HG03135 (cell line): ENCODE measurements at regions not wholly inside any gene's neighbourhood (a gene's known extent, or its start where the extent isn't known, plus 50 kb on each side); places are given as distances from the start of the nearest gene placed in this dataset.
"Not testable (repeated sequence)": the region's sequence is repeated elsewhere in the genome, so short reads cannot be mapped to it uniquely, and the experiment has no call there.

ENCODE experiments used
- ATAC-seq: cut with Tn5 transposase; IDR thresholded peaks from one replicate; pipeline ENCODE4 v1.9.1; 2021; ENCODE audit warnings: mild to moderate bottlenecking, moderate library complexity; ENCODE audit not compliant: unreplicated experiment

DNA sequence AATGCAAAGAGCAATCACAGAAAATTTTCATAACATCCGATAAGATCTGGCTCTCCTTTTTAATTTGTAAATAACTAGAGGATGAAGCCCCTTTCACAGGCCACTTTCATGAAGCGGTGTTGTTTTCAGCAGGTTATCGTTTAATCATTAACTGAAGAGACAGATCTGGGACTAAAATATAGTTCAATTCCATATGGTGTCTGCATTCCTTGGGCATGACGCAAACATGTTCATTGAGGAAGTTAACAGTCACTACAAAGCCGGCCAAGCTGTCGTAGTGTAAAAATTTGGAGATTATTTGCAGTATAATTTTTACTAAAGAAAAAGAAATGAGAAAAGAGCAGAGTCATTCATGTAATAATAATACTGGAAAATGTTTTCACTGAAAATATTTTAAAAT, 565.2 kb upstream of the ADAMTS5 start:
- no peak for ATAC-seq

DNA sequence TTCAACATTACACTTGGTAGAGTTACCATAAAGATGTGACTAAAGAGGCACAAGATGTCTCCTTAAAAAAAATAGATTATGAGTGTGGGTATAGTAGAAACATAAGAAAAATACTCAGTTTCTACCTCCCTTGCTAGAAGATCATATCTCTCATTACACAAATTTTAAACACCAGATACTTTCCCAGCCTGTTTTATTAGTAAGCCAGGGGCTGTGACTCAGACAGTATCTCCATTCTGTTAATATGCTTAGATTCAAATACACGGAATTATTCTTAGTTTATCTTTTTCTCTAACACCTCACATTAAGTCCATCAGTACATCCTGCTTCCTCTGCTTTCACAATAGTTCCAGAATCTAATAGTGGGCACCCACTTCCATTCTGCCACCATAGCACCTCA, 561.8 kb upstream of the ADAMTS5 start:
- ATAC-seq: no peak

DNA sequence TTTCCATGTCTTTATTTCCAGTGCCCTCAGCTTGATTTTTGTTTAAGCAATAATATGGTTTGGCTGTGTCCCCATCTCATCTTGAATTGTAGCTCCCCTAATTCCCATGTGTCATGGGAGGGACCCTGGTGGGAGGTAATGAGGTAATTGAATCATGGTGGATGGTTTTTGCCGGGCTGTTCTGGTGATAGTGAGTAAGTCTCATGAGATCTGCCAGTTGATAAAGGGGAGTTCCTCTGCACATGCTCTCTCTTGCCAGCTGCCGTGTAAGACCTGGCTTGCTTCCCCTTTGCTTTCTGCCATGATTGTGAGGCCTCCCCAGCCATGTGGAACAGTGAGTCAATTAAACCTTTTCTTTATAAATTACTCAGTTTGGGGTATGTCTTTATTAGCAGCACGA, 559.6 kb upstream of the ADAMTS5 start:
- ATAC-seq: no peak

DNA sequence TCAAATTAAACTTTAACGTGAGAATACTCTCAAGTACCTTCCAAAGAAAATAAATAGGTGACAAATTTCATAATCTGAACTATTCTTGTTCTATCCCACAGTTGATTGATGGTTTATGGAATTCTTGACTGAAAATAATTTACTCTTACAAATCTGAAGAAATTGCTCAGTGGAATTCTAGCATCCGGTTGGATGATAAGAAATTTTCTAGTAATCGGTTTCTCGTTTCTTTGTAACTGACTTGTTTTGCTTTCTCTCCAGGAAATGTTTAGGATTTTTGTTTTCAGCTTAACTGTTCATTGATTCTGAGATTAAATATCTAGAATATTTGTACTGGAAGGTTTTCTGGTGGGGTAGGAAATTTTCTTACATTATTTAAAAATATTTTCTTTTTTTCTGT, 558.9 kb upstream of the ADAMTS5 start:
- no peak for ATAC-seq

DNA sequence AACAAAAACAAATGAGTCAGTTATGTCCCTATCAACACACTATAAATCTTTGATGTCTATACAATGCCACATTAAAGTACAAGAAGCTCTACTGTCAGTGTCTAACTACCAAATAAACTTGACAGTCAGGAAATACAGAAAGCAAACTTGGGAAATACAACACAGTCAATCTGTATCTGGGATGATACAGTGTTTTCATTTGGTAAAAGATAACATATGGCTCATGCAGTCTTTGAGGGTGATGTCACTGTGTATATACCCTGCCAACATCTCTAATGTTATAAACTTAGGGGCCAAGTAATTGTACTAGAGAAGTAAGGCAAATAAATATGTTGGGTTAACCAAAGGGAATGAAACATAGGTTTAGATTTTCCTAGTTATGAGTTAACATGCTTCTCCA, 552.5 kb upstream of the ADAMTS5 start:
- no peak for ATAC-seq

DNA sequence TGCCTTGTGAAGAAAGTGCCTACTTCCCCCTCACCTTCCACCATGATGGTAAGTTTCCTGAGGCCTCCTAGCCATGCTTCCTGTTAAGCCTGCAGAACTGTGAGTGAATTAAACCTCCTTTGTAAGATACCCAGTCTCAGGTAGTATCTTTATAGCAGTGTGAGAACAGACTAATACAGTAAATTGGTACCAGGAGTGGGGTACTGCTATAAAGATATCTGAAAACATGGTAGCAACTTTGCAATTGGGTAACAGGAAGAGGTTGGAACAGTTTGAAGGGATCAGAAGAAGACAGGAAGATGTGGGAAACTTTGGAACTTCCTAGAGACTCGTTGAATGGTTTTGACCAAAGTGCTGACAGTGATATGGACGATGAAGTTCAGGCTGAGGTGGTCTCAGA, 550.3 kb upstream of the ADAMTS5 start:
- not testable (repeated sequence) for ATAC-seq

DNA sequence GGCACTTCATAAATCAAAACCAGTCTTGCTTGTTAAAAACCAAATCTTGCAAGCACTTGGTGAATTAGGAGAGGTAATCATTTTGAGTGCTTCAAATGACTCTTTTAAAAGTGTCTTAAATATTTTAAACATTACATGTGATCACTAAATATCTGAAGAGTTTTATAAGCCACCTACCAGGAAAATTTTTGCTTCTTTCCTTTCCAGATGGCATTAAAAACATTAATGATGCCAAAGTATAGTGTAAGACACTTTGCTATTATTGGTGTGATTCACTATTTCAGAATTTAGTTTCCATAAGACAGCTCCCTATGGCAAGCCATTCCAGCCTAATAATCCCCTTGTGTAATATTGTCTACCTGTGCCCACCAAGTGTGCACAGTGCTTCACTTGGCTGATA, 548.8 kb upstream of the ADAMTS5 start:
- ATAC-seq: no peak

DNA sequence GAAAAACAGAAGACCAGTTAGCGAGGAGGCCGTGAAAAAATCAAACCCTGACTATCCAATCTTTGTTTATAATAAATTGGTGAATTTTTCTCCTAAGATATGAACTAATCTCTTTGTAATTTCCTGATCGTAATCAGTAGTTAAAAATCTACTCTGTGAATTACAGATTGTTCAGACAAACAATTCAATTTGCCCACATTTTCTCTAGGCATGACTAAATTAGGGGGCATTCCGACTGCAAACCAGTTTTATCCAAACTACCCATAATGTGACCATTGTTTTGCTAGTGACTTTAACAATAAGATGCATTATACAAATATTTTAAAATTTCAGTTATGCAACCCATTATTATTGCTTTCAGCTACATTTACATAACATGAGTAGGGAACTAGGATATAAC, 546.9 kb upstream of the ADAMTS5 start:
- ATAC-seq: no peak

DNA sequence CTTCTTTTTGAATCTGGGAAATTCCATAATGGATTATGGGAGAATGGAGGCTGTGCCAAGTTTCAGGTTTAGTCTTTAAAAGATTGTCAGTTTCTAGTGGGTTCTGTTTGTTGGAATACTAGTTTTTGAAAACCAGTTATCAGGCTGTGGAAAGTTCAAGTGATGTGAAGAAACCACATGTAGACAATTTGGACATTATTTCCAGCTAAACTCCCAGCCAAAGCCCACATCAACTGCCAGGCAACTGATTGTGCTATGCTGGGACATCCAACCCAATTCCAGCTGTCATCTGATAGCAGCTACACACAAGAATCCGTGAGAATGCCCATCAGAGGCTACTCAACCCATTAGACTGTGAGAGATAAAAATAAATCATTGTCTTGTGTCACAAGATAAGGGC, 546.1 kb upstream of the ADAMTS5 start:
- no peak for ATAC-seq

DNA sequence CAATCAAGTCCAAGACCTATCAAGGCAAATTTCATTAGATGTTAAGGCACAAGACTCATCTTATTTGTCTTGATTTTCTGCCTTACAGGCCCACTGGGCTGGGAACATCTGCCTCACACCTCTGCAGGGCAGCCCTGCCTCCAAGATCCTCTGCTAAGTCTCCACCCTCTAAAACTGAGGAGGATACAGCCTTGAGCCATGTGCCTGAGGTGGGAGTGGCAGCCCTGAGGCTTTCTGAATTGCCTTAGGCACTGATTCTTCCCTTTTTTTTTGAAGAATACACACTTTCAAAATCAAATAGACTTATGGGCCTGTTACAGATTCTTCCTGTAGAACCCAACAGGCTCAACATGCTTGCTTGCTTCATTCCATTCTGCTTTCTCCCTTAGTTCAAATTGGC, 544.3 kb upstream of the ADAMTS5 start:
- no peak for ATAC-seq

DNA sequence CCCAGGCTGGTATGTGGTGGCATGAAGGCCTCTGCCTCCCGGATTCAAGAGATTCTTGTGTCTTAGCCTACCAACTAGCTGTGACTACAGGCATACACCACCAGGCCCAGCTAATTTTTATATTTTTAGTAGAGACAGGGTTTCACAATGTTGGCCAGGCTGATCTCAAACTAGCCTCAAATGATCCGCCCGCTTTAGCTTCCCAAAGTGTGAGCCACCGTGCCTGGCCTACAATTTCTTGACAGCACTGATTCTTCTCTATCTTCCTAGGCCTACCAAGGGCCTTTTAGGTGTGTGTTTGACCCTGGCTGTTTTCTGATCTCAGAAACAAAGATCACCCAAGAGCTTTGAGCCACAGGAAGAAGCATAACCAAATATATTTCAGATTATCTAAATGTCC, 540.8 kb upstream of the ADAMTS5 start:
- ATAC-seq: no peak

DNA sequence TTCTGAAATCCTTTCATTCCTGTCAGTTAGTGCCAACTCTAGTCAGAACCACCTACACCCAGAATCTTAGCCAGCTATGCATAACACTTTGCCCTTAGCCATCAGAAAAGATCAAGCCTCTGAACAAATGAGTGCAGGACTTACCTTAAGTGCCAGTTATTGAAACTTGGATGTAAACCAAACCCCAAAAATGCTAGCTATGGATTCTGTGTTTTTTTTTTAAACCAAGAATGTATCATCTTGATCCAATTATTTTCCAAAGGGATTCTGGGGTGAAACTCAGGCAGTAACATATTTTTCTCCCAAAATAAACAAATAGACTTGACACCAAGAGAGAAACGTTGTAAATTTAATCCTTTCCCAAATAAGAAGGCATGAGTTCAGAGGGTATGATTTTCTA, 538.6 kb upstream of the ADAMTS5 start:
- no peak for ATAC-seq

DNA sequence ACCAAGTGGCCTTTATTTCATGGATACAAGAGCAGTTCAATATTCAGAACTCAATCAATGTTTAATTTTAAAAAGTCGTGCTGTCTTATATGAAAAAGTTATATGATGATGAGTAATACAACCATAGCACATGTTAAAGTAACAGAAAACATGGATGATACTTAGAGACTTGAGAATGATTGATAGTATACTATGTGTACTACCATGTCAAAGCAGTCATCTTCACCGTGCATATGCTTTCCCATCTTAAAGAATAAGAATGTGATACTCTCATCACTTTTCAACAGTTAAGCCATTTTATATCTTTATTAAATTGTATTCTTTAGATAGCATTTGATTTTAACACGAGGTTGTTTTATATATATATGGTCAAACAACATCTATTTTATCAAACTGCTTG, 535.9 kb upstream of the ADAMTS5 start:
- no peak for ATAC-seq

DNA sequence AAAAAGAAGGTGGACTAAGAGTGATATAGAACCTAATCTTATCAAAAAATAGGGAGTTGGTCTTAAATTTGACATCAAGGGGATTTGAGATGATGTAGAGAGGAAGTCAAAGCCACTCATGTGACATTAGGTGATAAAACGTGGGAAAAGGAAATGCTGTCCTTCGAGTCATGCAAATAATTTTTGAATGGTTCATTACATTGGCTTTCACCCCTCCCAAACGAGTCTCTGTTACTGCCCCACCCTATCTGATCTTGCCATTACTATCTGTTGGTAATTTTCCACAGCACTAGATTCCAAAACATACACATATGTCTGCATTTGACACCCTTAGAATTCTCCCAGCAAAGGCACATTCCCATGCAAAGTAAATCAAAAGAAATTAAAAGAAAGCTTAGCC, 531.1 kb upstream of the ADAMTS5 start:
- no peak for ATAC-seq

DNA sequence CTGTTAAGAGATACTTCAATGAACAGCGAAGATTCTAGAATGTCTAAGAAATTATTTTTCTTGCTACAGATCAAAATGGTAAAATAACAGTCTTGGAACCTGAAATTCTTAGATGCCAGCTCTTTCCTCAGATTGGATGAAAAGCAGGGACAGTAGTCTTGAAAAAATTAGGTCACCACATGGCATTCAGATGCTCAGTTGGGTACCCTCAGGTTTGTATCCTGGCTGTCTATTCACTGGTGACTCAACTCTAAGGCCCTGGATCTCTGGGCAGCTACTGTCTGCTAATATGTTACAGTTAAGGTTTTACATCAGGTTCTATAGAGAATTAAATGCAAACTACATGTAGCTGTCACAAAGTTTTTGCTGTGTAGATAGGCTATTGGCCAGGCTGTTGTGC, 528.9 kb upstream of the ADAMTS5 start:
- no peak for ATAC-seq

DNA sequence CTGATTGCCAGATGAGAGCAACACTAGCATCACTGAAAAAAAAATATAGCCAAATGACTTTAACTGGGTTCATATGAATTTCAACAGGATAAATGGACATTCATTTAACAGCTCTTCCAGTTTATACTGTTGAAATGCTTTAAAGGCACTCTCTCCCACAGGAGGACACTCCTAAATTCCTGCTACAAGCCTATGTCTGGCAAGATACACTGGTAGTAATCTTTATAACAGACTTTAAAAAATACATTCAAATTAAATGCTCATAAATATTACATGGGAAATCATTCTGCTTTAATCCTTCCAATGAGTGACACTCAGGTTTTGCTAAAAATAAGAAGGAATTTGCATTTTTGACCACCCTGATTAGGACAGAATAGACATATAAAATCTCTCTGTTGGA, 526.7 kb upstream of the ADAMTS5 start:
- no peak for ATAC-seq

DNA sequence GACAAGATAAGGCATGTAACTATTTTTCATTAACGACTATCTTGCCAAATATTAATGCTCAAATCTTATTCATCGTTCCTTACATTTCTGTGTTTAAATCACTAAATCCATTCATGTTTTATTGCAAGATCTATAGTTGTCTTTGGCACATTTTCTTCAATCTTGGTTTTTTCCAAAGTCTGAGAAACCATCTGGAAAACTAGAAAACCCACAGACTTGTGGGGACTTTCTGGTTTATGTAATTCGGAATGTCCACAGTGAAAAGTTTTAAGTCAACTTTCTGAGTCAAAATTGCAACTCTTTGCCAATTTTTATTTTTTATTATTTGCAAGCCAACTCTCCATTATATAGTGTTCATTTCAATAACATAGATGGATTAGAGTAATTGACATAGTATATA, 520.8 kb upstream of the ADAMTS5 start:
- no peak for ATAC-seq

DNA sequence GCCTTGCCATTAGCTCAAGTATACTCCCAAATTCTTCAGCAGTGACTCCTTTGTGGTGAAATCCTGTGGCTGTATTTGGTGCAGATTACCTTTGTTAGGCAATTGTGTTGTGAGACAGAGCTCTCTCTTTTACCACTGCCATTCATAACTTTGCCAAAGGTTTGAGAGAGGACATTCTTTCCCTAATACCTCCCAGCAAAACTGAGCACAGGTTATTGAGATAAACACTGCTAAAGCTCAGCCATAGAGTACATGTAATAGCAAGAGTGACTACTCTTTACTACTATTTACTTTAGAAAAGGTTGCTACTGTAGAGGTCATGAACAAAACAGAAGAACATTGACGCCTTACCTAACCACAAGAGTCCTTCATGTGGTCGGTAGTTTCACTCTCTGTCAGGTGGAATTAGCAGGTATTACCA, 514.0 kb upstream of the ADAMTS5 start:
- no peak for ATAC-seq

DNA sequence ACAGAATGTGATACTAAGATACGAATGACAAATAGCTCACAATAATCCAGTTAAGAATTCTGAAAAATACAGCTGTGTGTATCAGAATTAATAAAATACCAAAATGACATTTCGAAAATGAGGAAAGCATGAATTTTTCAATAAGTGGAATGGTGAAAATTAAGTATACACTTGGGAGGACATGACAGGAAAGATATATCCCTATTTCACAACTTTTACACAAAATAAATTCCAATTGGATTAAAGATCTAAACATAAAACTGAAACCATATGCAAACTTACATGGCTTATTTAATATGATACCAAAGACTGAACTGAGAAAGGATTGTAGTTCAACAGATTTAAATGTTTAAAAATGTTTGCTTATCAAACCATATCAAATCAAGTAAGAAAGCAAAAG, 510.4 kb upstream of the ADAMTS5 start:
- no peak for ATAC-seq

DNA sequence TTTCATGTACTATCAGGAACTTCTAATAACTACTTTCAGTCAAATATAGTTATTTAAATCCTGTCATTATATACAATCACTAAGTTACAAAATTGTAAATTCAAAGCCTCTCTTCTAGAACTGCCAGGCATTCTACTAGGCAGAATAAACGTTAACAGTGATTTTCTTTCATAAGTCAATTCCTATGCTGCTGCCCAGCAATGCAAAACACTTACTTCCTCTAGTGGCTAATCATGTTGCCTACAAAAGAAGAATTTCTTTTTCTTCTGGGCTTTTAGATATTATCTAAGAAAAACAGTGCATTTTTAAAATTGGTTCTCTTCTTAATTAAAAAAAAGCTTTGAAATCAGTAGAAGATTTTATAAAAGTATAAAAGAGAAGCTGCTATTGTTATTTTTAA, 509.8 kb upstream of the ADAMTS5 start:
- no peak for ATAC-seq

DNA sequence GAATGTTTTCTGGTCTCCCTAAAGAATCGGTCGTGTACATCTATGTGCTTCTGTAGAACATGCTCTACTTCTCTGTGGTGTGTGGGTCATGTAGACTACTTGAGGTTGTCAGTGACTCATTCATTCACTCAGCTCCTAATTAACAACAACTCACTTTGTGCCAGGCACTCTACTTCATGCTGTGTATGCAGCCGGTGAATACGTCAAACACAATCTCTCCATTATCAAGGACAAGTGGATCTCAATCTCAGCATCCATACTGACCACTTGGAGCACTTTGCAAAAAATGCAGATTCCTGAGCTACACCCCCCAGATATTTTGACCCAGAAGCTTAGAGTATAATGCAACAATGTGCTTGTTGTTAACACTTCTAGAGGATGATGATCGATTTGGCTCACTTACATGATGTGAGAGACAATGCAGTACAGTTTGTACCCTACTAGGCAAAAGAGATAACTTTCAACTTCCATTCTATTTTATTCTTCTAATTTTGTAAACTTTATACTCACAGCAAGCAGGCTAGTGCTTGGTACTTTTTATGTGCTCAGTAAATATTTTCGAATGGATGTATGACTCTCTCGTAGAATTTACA, 508.6 kb upstream of the ADAMTS5 start:
- no peak for ATAC-seq

DNA sequence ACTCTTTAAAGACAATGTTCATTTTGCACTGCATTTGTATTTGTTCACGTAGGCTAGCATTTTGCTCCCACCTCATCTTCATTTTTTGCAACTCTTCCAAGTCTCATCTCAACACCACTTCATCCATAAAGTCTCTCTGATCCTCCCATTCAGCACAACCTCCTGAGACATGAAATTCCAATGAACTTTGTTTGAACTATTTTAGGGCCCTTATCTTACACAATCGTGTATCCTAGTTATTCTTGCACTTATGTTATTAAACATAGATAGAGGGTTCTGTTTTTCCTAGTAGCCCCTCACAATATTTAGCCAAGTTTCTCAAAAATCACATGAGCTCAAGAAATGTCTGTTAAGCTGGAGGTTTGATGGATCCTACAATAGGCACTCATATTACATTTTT, 500.5 kb upstream of the ADAMTS5 start:
- ATAC-seq: no peak

DNA sequence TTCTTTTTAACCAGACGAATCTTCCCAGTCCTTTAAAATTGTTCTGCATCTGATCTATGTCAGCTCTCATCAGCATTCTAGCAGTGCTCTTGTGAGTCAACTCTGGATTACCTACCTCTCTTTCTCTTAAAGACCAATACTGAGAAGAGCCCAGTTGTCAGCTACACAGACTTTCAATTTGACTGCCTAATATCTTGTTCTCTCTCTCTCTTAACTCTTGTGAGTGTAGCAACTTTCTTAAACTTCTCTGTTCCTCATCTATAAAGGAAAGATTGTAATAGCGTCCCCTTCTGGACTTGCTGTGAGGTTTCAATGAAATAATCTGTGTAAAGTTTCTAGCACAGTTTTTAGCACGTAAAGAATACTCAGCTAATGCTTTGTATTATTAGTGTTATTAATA, 499.3 kb upstream of the ADAMTS5 start:
- no peak for ATAC-seq

DNA sequence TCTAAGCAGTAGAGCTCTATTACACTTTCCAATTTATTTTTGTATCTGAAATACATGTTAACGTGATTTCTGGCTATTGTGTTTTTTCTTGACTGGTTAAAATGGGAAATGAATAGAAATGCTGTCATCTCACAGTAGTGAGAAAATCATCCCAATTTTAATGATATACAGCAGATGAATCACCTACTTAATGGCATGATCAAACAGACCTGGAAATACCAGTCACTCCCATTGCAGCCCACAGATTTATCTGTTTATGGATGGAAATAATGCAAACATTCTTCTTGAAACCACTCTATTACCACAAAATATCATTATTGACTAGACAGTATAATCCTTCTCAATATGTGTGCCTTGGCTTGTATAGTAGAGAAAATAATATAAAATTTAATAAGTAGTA, 497.8 kb upstream of the ADAMTS5 start:
- no peak for ATAC-seq
